Calu3 (cell line): ENCODE measurements at regions not wholly inside any gene's neighbourhood (a gene's known extent, or its start where the extent isn't known, plus 50 kb on each side); places are given as distances from the start of the nearest gene placed in this dataset.

Experiments
- BruUV-seq: library from RNA; stranded (reverse); fragments of 400-500 nt; replicated peaks from 2 replicates; lab custom pipeline; 2021; lab: Mats Ljungman, UMichigan
- CTCF ChIA-PET: fragments of 300-600 bp; sonication (Branson Sonifier 250); formaldehyde crosslinking; loops from one replicate; lab custom pipeline; 2022; ENCODE audit warnings: antibody characterized with exemption; lab: Charles Lee
- DNase-seq: peaks from one replicate; pipeline ENCODE4 v3.0.0; 2022
- H3K27ac Mint-ChIP-seq: one replicate; pipeline ENCODE4 v1.8.0; 2022; ENCODE audit warnings: mixed read lengths; ENCODE audit not compliant: unreplicated experiment
- H3K27me3 Mint-ChIP-seq: one replicate; pipeline ENCODE4 v1.8.0; 2022; ENCODE audit warnings: mixed read lengths; ENCODE audit not compliant: unreplicated experiment
- H3K36me3 Mint-ChIP-seq: one replicate; pipeline ENCODE4 v1.8.0; 2022; ENCODE audit warnings: mild to moderate bottlenecking, moderate library complexity, mixed read lengths; ENCODE audit not compliant: insufficient read depth, unreplicated experiment
- H3K4me1 Mint-ChIP-seq: one replicate; pipeline ENCODE4 v1.8.0; 2022; ENCODE audit warnings: mild to moderate bottlenecking, low read depth, mixed read lengths; ENCODE audit not compliant: unreplicated experiment
- H3K4me3 Mint-ChIP-seq: one replicate; pipeline ENCODE4 v1.8.0; 2022; ENCODE audit warnings: mild to moderate bottlenecking, low read depth, moderate library complexity, mixed read lengths; ENCODE audit not compliant: unreplicated experiment
- H3K9me3 Mint-ChIP-seq: one replicate; pipeline ENCODE4 v1.8.0; 2022; ENCODE audit warnings: low read depth, mixed read lengths; ENCODE audit not compliant: unreplicated experiment
- intact Hi-C: fragments of 100-400 bp; cut with micrococcal nuclease; formaldehyde crosslinking; loops from one replicate; pipeline ENCODE4 v1.10.0; 2022; ENCODE audit not compliant: unreplicated experiment
- TF ChIP-seq, protein P1 (sequence below): fragments of 200-600 bp; IDR thresholded peaks from one replicate; pipeline ENCODE4 v1.8.0; 2022; ENCODE audit warnings: antibody characterized with exemption; ENCODE audit not compliant: unreplicated experiment

DNA sequence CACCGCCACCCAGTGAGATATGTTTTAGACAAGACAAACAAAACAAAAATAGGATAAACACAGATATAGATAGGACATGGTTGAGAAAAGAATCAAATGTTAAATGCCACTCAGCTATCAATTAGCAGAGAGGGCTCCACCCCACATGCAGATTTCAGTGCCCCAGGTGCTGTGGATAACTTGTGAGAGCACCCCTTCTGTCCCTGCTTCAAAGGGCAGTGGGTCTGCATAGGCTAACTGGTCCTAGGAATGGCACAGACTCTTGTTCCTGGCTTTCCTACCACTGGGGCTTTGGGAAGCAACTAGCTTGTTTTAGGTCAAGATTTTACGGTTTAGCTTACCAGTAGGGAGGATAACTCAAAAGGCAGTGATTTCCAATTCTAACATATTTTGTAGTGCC, 460.3 kb downstream of the TSHZ3 start:
- no peak for DNase-seq
- intact Hi-C loops, result no loop called here
- Mint-ChIP-seq H3K9me3 (peaks cover 10% of the 10 kb centered on the region), H3K4me3 (no peak overlapping the region), H3K27ac (no peak overlapping the region), H3K4me1 (no peaks in the 10 kb centered on the region), H3K36me3 (no peaks in the 10 kb centered on the region), H3K27me3 (no peaks in the 10 kb centered on the region)
- CTCF ChIA-PET, result no interaction called here
- TF ChIP-seq, protein P1, sequence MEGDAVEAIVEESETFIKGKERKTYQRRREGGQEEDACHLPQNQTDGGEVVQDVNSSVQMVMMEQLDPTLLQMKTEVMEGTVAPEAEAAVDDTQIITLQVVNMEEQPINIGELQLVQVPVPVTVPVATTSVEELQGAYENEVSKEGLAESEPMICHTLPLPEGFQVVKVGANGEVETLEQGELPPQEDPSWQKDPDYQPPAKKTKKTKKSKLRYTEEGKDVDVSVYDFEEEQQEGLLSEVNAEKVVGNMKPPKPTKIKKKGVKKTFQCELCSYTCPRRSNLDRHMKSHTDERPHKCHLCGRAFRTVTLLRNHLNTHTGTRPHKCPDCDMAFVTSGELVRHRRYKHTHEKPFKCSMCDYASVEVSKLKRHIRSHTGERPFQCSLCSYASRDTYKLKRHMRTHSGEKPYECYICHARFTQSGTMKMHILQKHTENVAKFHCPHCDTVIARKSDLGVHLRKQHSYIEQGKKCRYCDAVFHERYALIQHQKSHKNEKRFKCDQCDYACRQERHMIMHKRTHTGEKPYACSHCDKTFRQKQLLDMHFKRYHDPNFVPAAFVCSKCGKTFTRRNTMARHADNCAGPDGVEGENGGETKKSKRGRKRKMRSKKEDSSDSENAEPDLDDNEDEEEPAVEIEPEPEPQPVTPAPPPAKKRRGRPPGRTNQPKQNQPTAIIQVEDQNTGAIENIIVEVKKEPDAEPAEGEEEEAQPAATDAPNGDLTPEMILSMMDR, result no peak
- no TSS peak for BruUV-seq

DNA sequence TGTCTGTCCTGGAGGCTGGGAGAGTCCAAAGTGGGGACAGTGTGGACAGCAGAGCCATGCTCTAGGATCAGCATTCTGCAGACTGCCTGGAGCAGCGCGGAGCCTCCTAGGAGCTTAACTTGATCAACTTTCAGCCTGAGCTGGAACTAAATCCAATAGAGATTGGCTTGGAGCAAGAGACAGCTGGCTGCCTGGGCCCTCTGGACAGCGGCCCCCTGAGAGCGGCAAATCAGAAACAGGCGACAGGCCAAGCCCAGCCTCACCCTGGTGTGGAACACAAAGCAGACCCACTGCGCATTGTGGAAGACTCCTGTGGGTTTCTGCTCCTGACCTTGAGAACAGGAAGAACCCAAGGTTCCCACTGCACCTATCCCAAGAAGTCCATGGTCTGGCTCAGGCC, 462.2 kb downstream of the TSHZ3 start:
- intact Hi-C loops, result no loop called here
- H3K27ac Mint-ChIP-seq, result no peak overlapping the region
- DNase-seq, result no peak
- H3K4me1 Mint-ChIP-seq, result no peaks in the 10 kb centered on the region
- no peaks in the 10 kb centered on the region for H3K36me3 Mint-ChIP-seq
- BruUV-seq, result no TSS peak
- TF ChIP-seq, protein P1, result no peak
- peaks cover 10% of the 10 kb centered on the region for H3K9me3 Mint-ChIP-seq
- no peak overlapping the region for H3K4me3 Mint-ChIP-seq
- H3K27me3 Mint-ChIP-seq, result no peaks in the 10 kb centered on the region
- CTCF ChIA-PET, result no interaction called here

DNA sequence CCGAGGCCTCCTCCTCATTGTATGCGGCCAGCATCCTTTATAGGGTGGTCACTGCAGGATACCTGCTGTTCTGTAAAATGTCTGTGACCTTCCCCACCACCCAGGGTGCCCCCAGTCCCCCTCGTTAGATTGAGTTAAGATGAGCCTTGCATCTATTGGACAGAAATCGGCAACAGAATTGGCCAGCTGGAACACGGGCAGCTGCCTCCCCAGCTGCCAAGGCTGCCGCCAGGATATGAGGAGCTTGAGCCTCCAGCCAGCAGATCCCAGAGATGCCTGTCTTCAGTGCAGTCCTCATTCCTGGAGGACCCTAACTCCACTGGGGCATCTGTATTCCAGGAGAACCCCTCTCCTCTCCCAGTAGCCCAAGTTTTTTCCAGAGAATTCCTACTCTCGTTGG, 463.0 kb downstream of the TSHZ3 start:
- Mint-ChIP-seq H3K27me3 (no peaks in the 10 kb centered on the region), H3K4me1 (no peaks in the 10 kb centered on the region), H3K36me3 (no peaks in the 10 kb centered on the region), H3K27ac (no peak overlapping the region), H3K4me3 (no peak overlapping the region), H3K9me3 (peaks cover 5% of the 10 kb centered on the region)
- intact Hi-C loops, result no loop called here
- BruUV-seq, result no TSS peak
- DNase-seq, result no peak
- CTCF ChIA-PET, result no interaction called here
- TF ChIP-seq, protein P1, result no peak

DNA sequence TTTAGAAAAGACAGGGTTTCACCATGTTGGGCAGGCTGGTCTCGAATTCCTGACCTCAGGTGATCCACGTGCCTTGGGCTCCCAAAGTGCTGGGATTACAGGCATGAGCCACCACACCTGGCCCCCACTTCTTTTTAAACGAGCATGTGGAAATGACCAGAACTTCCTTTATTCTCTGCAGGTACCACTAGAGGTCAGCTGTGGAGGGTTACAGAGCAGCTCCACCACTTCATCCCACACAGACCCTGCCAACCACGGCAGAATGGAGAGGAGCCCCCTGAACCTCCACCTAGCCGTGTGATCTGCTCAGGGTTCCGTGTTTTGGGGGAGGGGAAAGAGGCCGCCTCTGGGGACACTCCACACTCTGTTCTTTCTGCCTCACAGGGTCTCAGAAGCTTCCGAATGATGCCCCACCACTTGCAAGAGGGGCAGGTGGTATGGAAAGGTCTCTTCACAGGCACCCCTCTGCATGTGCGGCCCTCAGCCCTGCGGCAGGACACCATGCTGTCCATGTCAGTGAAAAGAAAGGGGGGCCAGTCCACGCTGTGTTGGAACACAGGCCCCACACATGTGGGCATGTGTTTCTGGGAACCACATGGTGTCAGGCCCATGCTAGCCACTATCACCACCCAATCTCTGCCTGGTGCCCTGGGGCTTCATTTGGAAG, 465.0 kb downstream of the TSHZ3 start:
- TF ChIP-seq, protein P1, result no peak
- CTCF ChIA-PET, result no interaction called here
- no peaks in the 10 kb centered on the region for H3K36me3 Mint-ChIP-seq
- intact Hi-C loops, result no loop called here
- no peak overlapping the region for H3K4me3 Mint-ChIP-seq
- no peak overlapping the region for H3K27ac Mint-ChIP-seq
- DNase-seq, result no peak
- no peaks in the 10 kb centered on the region for H3K27me3 Mint-ChIP-seq
- no peaks in the 10 kb centered on the region for H3K4me1 Mint-ChIP-seq
- no TSS peak for BruUV-seq
- H3K9me3 Mint-ChIP-seq, result no peaks in the 10 kb centered on the region
